Activated CD4-positive, alpha-beta memory T cell treated with anti-CD3 and anti-CD28 coated beads, Interleukin-2, amount 10 ng/mL, durations not matched to agents 7 days and 5 days (primary cell): ENCODE measurements at regions not wholly inside any gene's neighbourhood (a gene's known extent, or its start where the extent isn't known, plus 50 kb on each side); places are given as distances from the start of the nearest gene placed in this dataset.
"Not testable (repeated sequence)": the region's sequence is repeated elsewhere in the genome, so short reads cannot be mapped to it uniquely, and the experiment has no call there.

Experiments used
- CTCF ChIA-PET: fragments of 350-600 bp; sonication (Branson Sonifier 250); formaldehyde crosslinking; loops from one replicate; lab custom pipeline; 2021; ENCODE audit warnings: antibody characterized with exemption, inconsistent platforms; lab: Charles Lee
- POLR2A ChIA-PET: fragments of 350-600 bp; sonication (Branson Sonifier 250); formaldehyde crosslinking; loops from one replicate; lab custom pipeline; 2021; ENCODE audit warnings: antibody characterized with exemption; lab: Charles Lee
- DNase-seq: peaks from one replicate; pipeline ENCODE4 v3.0.0-alpha.2; 2020
- H3K27ac Mint-ChIP-seq: one replicate; pipeline ENCODE4 v1.8.0; 2021; ENCODE audit warnings: mild to moderate bottlenecking, mixed read lengths
- H3K27me3 Mint-ChIP-seq: one replicate; pipeline ENCODE4 v1.8.0; 2021; ENCODE audit warnings: mixed read lengths
- H3K36me3 Mint-ChIP-seq: one replicate; pipeline ENCODE4 v1.8.0; 2021; ENCODE audit warnings: low read depth, mixed read lengths
- H3K4me1 Mint-ChIP-seq: one replicate; pipeline ENCODE4 v1.8.0; 2021; ENCODE audit warnings: mixed read lengths
- H3K4me3 Mint-ChIP-seq: one replicate; pipeline ENCODE4 v1.8.0; 2021; ENCODE audit warnings: mild to moderate bottlenecking, mixed read lengths
- H3K9me3 Mint-ChIP-seq: one replicate; pipeline ENCODE4 v1.8.0; 2021; ENCODE audit warnings: mixed read lengths

- no peaks in the 10 kb centered on the region for H3K9me3 Mint-ChIP-seq
- no peak for DNase-seq
- POLR2A ChIA-PET: no interaction called here
- no peaks in the 10 kb centered on the region for H3K36me3 Mint-ChIP-seq
- no peaks in the 10 kb centered on the region for H3K4me1 Mint-ChIP-seq
- CTCF ChIA-PET: no interaction called here
- H3K4me3 Mint-ChIP-seq: no peak overlapping the region
- H3K27me3 Mint-ChIP-seq: no peaks in the 10 kb centered on the region
- no peak overlapping the region for H3K27ac Mint-ChIP-seq
Observed at GRCh38 chr3:103968751-103969150, 1398.0 kb upstream of the ALCAM start.

- no peaks in the 10 kb centered on the region for H3K27me3 Mint-ChIP-seq
- ChIA-PET CTCF (no interaction called here), POLR2A (no interaction called here)
- H3K27ac Mint-ChIP-seq: no peak overlapping the region
- no peaks in the 10 kb centered on the region for H3K4me1 Mint-ChIP-seq
- H3K4me3 Mint-ChIP-seq: no peak overlapping the region
- H3K9me3 Mint-ChIP-seq: no peaks in the 10 kb centered on the region
- no peaks in the 10 kb centered on the region for H3K36me3 Mint-ChIP-seq
- no peak for DNase-seq
Observed at GRCh38 chr3:103976931-103977339, 1389.8 kb upstream of the ALCAM start.

- no peak overlapping the region for H3K4me3 Mint-ChIP-seq
- no peaks in the 10 kb centered on the region for H3K9me3 Mint-ChIP-seq
- ChIA-PET POLR2A (no interaction called here), CTCF (no interaction called here)
- H3K27ac Mint-ChIP-seq: no peak overlapping the region
- no peak for DNase-seq
- no peaks in the 10 kb centered on the region for H3K4me1 Mint-ChIP-seq
- no peaks in the 10 kb centered on the region for H3K36me3 Mint-ChIP-seq
- H3K27me3 Mint-ChIP-seq: no peaks in the 10 kb centered on the region
Observed at GRCh38 chr3:103977417-103977816, 1389.3 kb upstream of the ALCAM start.

- POLR2A ChIA-PET: no interaction called here
- Mint-ChIP-seq H3K9me3 (no peaks in the 10 kb centered on the region), H3K36me3 (no peaks in the 10 kb centered on the region), H3K27me3 (no peaks in the 10 kb centered on the region), H3K4me1 (no peaks in the 10 kb centered on the region), H3K27ac (no peak overlapping the region), H3K4me3 (no peak overlapping the region)
- no peak for DNase-seq
- CTCF ChIA-PET: no interaction called here
Observed at GRCh38 chr3:103991461-103992115, 1375.1 kb upstream of the ALCAM start.

- Mint-ChIP-seq H3K4me3 (no peak overlapping the region), H3K36me3 (no peaks in the 10 kb centered on the region), H3K27ac (no peak overlapping the region), H3K9me3 (no peaks in the 10 kb centered on the region), H3K4me1 (no peaks in the 10 kb centered on the region), H3K27me3 (no peaks in the 10 kb centered on the region)
- CTCF ChIA-PET: no interaction called here
- no peak for DNase-seq
- POLR2A ChIA-PET: no interaction called here
Observed at GRCh38 chr3:103992469-103992868, 1374.2 kb upstream of the ALCAM start.

- POLR2A ChIA-PET: no interaction called here
- no peak for DNase-seq
- CTCF ChIA-PET: no interaction called here
- no peaks in the 10 kb centered on the region for H3K9me3 Mint-ChIP-seq
- H3K4me3 Mint-ChIP-seq: no peak overlapping the region
- H3K27me3 Mint-ChIP-seq: no peaks in the 10 kb centered on the region
- H3K36me3 Mint-ChIP-seq: no peaks in the 10 kb centered on the region
- H3K27ac Mint-ChIP-seq: no peak overlapping the region
- H3K4me1 Mint-ChIP-seq: no peaks in the 10 kb centered on the region
Observed at GRCh38 chr3:104004956-104005355, 1361.8 kb upstream of the ALCAM start.

GRCh38 chr3:104005815-104006214, 1360.9 kb upstream of the ALCAM start:
- H3K27ac Mint-ChIP-seq: no peak overlapping the region
- no peaks in the 10 kb centered on the region for H3K36me3 Mint-ChIP-seq
- CTCF ChIA-PET: no interaction called here
- no peaks in the 10 kb centered on the region for H3K9me3 Mint-ChIP-seq
- POLR2A ChIA-PET: no interaction called here
- no peak for DNase-seq
- no peak overlapping the region for H3K4me3 Mint-ChIP-seq
- H3K27me3 Mint-ChIP-seq: no peaks in the 10 kb centered on the region
- no peaks in the 10 kb centered on the region for H3K4me1 Mint-ChIP-seq

GRCh38 chr3:104018541-104018940, 1348.2 kb upstream of the ALCAM start:
- CTCF ChIA-PET: no interaction called here
- DNase-seq: no peak
- H3K27me3 Mint-ChIP-seq: no peaks in the 10 kb centered on the region
- POLR2A ChIA-PET: no interaction called here
- no peak overlapping the region for H3K27ac Mint-ChIP-seq
- H3K4me3 Mint-ChIP-seq: no peak overlapping the region
- H3K9me3 Mint-ChIP-seq: peaks cover 2% of the 10 kb centered on the region
- no peaks in the 10 kb centered on the region for H3K4me1 Mint-ChIP-seq
- no peaks in the 10 kb centered on the region for H3K36me3 Mint-ChIP-seq

- H3K4me3 Mint-ChIP-seq: no peak overlapping the region
- POLR2A ChIA-PET: no interaction called here
- no peaks in the 10 kb centered on the region for H3K36me3 Mint-ChIP-seq
- no peak overlapping the region for H3K27ac Mint-ChIP-seq
- H3K9me3 Mint-ChIP-seq: peaks cover 2% of the 10 kb centered on the region
- H3K27me3 Mint-ChIP-seq: no peaks in the 10 kb centered on the region
- no peaks in the 10 kb centered on the region for H3K4me1 Mint-ChIP-seq
- CTCF ChIA-PET: no interaction called here
- no peak for DNase-seq
Observed at GRCh38 chr3:104031598-104031997, 1335.1 kb upstream of the ALCAM start.

GRCh38 chr3:104032283-104032682, 1334.4 kb upstream of the ALCAM start:
- Mint-ChIP-seq H3K9me3 (peaks cover 2% of the 10 kb centered on the region), H3K36me3 (no peaks in the 10 kb centered on the region), H3K27ac (no peak overlapping the region), H3K4me1 (no peaks in the 10 kb centered on the region), H3K27me3 (no peaks in the 10 kb centered on the region), H3K4me3 (no peak overlapping the region)
- POLR2A ChIA-PET: no interaction called here
- no peak for DNase-seq
- CTCF ChIA-PET: no interaction called here

- H3K4me3 Mint-ChIP-seq: no peak overlapping the region
- no peaks in the 10 kb centered on the region for H3K27me3 Mint-ChIP-seq
- H3K4me1 Mint-ChIP-seq: no peaks in the 10 kb centered on the region
- H3K36me3 Mint-ChIP-seq: no peaks in the 10 kb centered on the region
- POLR2A ChIA-PET: no interaction called here
- no peak for DNase-seq
- H3K9me3 Mint-ChIP-seq: peaks cover 5% of the 10 kb centered on the region
- H3K27ac Mint-ChIP-seq: no peak overlapping the region
- CTCF ChIA-PET: no interaction called here
Observed at GRCh38 chr3:104040896-104041295, 1325.8 kb upstream of the ALCAM start.

GRCh38 chr3:104043001-104043543, 1323.6 kb upstream of the ALCAM start:
- CTCF ChIA-PET, H3K36me3 Mint-ChIP-seq, DNase-seq, H3K4me1 Mint-ChIP-seq, H3K4me3 Mint-ChIP-seq, H3K27me3 Mint-ChIP-seq, H3K27ac Mint-ChIP-seq, POLR2A ChIA-PET, H3K9me3 Mint-ChIP-seq: not testable (repeated sequence)

- Mint-ChIP-seq H3K9me3 (peaks cover 2% of the 10 kb centered on the region), H3K36me3 (no peaks in the 10 kb centered on the region)
- CTCF ChIA-PET: no interaction called here
Observed at GRCh38 chr3:104044002-104044401, 1322.7 kb upstream of the ALCAM start.

GRCh38 chr3:104066658-104067057, 1300.1 kb upstream of the ALCAM start:
- Mint-ChIP-seq H3K4me1 (no peaks in the 10 kb centered on the region), H3K27me3 (no peaks in the 10 kb centered on the region), H3K9me3 (no peaks in the 10 kb centered on the region), H3K27ac (no peak overlapping the region), H3K36me3 (no peaks in the 10 kb centered on the region), H3K4me3 (no peak overlapping the region)
- POLR2A ChIA-PET: no interaction called here
- CTCF ChIA-PET: no interaction called here
- no peak for DNase-seq

More at GRCh38 chr3:104044002-104044401, 1322.7 kb upstream of the ALCAM start:
- no peak for DNase-seq
- Mint-ChIP-seq H3K27ac (no peak overlapping the region), H3K27me3 (no peaks in the 10 kb centered on the region), H3K4me3 (no peak overlapping the region), H3K4me1 (no peaks in the 10 kb centered on the region)
- POLR2A ChIA-PET: no interaction called here
